T-helper 1 cell (primary cell): ENCODE measurements at regions not wholly inside any gene's neighbourhood (a gene's known extent, or its start where the extent isn't known, plus 50 kb on each side); places are given as distances from the start of the nearest gene placed in this dataset.
"Not testable (repeated sequence)": the region's sequence is repeated elsewhere in the genome, so short reads cannot be mapped to it uniquely, and the experiment has no call there.

Source experiments
- DNase-seq, 5 donors: peaks; one replicate each; pipeline ENCODE4 v3.0.0-alpha.2; 2012 to 2020

DNA sequence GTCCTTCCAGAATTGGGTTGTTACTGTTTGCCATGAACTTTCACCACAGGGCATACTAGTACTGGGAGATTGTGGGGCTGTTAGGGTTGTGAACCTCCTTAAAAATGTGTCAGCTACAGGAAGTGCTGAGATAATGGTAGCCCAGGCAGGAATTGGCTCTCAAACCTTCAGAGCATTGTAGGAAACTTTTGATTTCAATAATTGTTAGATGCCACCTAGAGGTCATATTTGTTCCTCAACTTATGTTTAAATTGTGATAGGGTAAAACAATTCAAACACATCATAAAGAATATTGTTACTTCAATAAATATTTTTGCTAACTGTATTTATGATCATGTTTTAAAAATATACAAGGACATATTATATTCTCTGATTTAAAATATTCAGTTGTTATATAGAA, 594.6 kb downstream of the ADCYAP1 start:
- DNase-seq = no peak

DNA sequence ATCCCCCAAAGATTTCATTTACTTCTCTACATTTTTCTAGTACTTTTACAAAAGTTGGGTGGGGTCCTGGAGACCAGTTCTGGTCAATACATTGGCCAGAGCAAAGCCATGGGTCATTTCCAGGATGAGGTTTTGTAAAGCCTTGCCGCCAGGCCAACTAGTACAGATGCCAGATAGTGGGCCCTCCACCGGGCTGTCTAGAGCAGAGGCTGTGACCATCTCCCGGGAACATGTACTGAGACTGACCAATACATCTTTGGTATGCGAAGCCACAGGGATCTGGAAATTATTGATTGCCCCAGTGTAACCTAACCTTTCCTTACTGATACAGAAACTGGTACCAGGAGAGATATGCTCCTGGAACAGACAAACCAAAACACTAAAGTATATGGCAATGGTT, 599.2 kb downstream of the ADCYAP1 start:
- no peak for DNase-seq

GRCh38 chr18:1505856-1506255, 601.2 kb downstream of the ADCYAP1 start:
- DNase-seq = no peak

DNA sequence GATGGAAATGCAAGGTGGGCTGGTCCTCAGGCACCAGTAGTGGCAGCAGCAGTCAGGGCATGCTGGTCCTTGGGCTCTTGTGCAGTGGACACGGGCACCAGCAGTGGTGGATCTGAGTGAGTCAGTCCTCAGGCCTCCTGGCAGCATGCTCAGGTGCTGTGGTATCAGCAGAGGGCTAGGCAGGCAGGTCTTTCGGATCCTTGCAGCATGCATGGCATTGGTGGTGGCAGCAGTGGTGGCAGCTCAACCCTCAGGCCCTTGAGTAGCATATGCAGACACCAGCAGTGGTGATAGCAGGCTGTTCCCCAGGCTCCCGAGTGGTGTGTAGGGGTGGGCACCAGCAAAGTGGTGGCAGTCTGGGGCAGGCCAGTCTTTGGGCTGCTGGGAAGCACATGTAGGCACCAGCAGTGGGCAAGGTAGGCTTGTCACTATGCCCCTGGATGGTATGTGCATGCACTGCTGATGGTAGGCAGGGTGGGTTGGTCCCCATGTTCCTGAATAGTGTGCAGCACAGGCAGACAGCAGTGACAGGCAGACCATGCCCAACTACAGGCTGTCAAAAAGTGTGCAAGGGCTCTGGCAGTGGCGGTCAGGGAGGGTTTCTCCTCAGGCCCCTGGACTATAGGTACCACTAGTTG, 606.0 kb downstream of the ADCYAP1 start:
- no peak for DNase-seq

DNA sequence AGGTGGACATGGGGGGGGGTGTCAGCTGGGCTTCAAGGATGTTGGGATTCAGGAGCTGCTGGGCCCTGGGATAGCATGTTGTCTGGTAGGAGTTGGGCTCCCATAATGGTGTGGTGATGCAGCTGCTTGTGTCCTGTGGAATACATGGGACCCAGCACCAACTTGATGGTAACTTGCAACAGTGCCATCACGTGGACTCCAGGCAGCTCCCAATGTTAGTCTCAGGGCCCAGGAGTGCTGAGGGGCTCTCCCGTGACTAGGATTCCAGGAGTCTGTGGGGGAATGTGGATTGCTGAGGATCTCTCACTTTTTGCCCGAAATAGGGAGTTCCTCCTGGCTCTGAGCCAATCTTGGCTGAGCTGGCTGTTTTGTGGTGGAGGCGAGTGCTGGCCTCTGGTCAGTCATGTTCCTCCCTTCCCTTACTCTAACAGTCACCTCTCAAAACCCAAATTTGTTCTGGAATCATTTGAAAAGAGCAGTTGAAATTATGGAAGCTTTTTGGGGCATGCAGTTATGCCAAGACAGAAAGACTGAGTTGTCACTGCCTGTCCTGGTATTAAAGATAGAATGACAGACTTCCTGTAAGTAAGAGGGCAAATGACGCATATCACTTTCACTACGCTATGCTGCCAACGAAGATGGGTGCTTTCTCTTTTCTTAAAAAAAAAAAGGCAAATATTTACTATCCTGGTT, 607.1 kb downstream of the ADCYAP1 start:
- no peak for DNase-seq

- no peak for DNase-seq
Observed at GRCh38 chr18:1513519-1513918, 608.8 kb downstream of the ADCYAP1 start.

DNA sequence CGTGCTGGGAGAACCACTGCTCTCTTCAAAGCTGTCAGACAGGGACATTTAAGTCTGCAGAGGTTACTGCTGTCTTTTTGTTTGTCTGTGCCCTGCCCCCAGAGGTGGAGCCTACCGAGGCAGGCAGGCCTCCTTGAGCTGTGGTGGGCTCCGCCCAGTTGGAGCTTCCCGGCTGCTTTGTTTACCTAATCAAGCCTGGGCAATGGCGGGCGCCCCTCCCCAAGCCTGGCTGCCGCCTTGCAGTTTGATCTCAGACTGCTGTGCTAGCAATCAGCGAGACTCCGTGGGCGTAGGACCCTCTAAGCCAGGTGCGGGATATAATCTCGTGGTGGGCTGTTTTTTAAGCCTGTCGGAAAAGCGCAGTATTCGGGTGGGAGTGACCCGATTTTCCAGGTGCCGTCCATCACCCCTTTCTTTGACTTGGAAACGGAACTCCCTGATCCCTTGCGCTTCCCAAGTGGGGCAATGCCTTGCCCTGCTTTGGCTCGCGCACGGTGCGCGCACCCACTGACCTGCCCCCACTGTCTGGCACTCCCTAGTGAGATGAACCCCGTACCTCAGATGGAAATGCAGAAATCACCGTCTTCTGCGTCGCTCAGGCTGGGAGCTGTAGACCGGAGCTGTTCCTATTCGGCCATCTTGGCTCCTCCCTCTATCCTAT, 617.0 kb downstream of the ADCYAP1 start:
- DNase-seq = not testable (repeated sequence)

GRCh38 chr18:1522249-1522615, 617.6 kb downstream of the ADCYAP1 start:
- DNase-seq = no peak

DNA sequence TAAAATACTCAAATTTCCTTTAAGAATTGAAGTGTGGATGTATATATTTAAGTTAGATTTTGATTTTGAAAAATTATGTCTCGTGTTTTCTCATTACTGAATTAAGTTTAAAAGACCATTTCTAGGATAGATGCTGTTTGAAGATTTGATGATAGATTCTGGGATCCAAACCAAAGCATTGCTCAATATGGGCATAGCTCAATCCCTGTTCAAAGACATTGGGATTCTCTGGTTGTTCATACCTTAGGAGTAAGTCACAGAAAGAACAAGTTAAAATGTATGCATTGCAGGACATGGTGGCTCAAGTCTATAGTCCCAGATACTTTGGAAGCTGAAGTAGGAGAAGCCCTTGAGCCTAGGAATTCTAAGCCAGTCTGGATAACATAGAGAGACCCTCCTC, 622.3 kb downstream of the ADCYAP1 start:
- no peak for DNase-seq

DNA sequence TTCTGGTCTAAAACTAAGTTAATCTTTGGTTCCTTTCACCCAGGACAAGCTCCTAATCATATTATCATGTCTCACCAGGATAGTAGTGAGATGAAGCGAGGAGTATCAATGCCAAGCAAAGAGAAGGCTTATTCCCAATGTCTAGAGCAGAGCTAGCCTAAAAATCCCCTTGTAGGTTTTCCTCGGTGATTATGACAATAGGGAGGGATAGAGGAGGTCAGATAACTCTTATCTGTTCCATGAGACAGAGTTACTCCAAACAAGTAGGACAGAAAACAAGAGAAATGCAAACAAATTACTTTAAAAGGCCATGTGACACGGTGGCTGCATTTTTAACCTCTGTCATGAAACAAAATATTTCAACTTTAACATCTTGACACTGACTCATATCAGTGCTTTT, 623.1 kb downstream of the ADCYAP1 start:
- no peak for DNase-seq

- no peak for DNase-seq
Observed at GRCh38 chr18:1528447-1528846, 623.8 kb downstream of the ADCYAP1 start.

GRCh38 chr18:1528964-1529509, 624.4 kb downstream of the ADCYAP1 start:
- no peak for DNase-seq

DNA sequence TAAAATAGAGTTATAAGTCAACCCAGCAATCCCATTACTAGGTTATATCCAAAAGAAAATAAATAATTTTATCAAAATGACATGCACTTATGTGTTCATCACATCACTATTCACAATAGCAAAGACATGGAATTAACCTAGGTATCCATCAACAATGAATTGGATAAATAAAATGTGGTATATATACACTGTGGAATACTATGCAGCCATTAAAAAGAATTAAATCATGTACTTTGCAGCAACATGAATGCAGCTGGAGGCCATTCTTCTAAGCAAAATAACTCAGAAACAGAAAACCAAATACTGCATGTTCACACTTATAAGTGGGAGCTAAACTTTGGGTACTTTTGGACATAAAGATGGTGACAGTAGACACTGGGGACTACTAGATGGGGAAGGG, 626.0 kb downstream of the ADCYAP1 start:
- DNase-seq = no peak

DNA sequence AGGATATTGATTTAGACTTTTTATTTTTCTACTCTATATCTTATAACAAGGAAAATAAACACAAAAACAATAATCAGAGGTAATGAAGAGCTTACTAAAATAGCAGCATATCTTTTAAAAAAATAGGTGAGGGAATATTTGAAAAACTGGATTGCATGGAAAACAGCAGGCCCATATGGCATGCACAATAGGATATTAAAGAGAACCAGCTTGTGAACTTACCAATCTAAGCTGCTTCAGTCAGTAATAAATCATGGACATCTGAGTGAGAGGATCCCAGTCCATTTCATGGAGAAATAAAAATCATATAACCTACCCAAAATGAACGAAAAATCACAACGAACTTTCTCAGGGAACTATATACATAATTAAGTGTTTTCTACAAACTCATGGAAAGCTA, 634.6 kb downstream of the ADCYAP1 start:
- no peak for DNase-seq

GRCh38 chr18:1541478-1541877, 636.8 kb downstream of the ADCYAP1 start:
- DNase-seq = no peak

- DNase-seq = no peak
Observed at GRCh38 chr18:1542230-1542774, 637.6 kb downstream of the ADCYAP1 start.

- DNase-seq = no peak
Observed at GRCh38 chr18:1544016-1544415, 639.3 kb downstream of the ADCYAP1 start.

- DNase-seq = not testable (repeated sequence)
Observed at GRCh38 chr18:1557711-1558110, 653.0 kb downstream of the ADCYAP1 start.

DNA sequence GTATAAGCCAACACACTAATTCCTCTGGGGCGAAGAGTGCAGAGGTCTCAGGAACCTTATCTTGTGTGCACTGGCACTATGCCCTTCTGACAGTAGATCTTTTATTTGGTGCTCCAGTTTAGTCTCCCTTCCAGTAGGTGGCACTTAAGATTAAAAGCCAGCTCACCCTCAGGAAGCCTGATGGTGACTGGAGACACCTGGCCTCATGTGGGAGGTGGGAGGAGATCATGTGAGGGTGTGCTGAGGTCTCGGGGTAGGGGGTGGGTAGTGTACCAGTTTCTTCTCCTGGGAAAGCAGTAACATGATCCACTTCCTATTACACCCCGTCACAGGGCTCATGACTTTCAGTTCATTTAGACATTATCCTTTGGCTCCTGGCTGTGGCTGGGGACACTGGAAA, 654.9 kb downstream of the ADCYAP1 start:
- no peak for DNase-seq

DNA sequence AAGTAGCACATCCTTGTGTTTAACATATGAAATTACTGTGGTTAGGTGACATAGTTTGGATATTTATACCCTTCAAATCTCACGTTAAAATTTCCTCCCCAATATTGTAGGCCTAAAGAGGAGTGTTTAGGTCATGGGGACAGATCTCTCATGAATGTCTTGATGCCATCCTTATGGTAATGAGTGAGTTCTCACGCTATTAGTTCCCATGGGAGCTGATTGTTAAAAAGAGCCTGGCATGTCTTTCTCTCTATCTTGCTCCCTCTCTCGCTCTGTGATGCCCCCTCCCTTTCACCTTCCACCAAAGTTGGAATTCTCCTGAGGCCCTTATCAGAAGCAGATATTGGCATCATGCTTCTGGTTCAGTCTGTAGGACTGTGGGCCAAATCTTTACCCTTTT, 660.1 kb downstream of the ADCYAP1 start:
- no peak for DNase-seq

DNA sequence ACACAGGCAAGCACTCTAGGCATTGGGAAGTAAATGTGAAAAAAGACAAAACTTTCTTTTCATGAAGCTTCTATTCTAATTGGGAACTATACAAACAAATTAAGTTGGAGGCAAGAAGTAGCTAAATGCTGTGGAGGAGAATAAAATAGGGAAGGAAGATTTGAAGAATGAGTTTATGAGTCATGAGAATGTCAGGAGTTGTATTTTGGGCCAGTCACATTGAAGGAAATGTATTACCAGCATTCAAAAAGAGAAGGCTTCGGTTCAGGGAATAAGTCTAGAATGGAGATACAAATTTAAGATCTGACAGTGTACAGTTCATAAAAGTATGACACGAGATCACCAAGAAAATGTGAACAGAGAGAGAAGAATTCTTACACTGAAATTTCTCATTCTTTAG, 666.5 kb downstream of the ADCYAP1 start:
- DNase-seq = no peak

DNA sequence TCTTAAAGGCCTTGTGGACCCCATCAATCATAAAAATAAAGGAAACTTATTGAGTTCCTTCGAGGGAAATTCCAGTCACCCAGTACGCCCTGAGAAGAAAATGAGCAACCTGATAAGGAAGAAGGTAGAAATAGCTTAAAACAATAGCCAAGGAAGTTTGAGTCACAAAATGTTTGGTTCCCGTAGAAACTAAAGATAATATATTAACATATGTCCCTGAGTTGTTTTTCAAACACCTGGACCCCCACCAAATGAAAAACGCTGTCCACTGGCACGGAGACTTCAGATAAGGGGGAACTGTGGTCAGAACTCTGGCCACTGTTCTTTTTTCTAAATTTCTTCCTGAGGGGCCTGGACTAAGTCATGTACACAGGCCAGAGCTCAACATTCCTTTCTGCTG, 669.1 kb downstream of the ADCYAP1 start:
- no peak for DNase-seq

DNA sequence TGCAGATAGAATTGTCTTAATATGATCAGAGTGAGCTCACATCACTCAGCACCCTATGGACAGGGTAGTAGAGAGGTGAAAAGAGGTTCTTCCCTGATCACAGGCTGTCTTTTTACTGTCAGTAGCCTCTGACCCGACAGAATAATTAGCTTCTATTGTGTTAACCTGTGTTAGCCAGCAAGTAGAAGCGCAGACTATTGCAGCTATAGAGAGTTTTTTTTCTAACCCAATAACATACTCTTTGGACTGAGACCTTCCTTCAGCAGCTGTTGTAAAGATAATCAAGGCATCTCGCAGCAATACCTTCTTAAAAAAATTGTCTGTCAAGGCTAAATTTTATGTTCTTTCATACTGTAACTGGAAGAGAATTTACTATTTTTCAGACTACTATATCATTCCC, 670.4 kb downstream of the ADCYAP1 start:
- no peak for DNase-seq

DNA sequence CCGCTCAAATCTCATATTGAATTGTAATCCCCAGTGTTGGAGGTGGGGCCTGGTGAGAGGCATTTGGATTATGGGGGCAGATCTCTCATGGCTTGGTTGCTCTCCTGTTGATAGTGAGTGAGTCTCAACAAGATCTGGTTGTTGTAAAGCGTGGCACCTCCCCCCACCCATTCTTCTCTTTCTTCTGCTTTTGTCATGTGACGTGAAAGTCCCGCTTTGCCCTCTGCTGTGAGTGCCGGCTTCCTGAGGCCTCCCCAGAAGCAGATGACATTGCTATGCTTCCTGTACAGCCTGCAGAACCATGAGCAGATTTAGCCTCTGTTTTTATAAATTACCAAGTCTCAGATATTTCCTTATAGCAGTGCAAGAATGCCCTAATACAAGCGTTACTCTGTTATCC, 673.8 kb downstream of the ADCYAP1 start:
- no peak for DNase-seq
